ENCODE measurements at regions not wholly inside any gene's neighbourhood (a gene's known extent, or its start where the extent isn't known, plus 50 kb on each side); places are given as distances from the start of the nearest gene placed in this dataset.

DNA sequence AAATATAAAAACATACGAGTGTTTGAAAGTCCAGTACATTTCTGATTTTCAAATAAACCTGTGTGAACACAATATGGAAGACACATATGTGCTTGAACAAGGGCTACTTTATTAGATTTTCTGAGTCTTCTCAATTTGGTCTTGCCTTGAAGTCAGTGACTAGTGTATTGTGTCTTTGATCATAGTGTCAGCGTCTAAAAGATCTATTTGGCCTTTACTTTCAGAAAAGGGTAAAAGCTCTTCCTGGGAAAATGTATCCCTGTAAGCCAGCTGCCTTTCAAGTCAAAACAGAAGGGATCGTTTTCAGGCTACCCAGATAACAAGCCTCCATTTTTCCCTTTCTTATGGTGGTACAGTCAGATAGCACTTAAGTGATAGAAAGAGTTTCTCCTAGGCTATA is 471.9 kb downstream of the CMPK2 start:
- no peak overlapping the region for H3K9ac ChIP-seq
- H3K27me3 ChIP-seq = no peaks in the 10 kb centered on the region
- H3K4me1 ChIP-seq = no peaks in the 10 kb centered on the region
- no peak for DNase-seq (ENCODE audit: low spot score)
- H3K4me3 Mint-ChIP-seq = no peak overlapping the region
- H3K36me3 Mint-ChIP-seq = no peaks in the 10 kb centered on the region
- no peak overlapping the region for H3K27ac Mint-ChIP-seq
- H3F3A ChIP-seq (ENCODE audit: low read depth) = no peaks in the 10 kb centered on the region
- H3K9me3 ChIP-seq (ENCODE audit: low read depth) = no peaks in the 10 kb centered on the region
- no peak overlapping the region for H3K27ac ChIP-seq
- H3K4me3 ChIP-seq = no peak overlapping the region
- H3K4me1 Mint-ChIP-seq = peaks cover 6% of the 10 kb centered on the region
- peaks cover 9% of the 10 kb centered on the region for H3K27me3 Mint-ChIP-seq (ENCODE audit: insufficient read depth, low read depth)
- no peaks in the 10 kb centered on the region for H3K79me2 ChIP-seq (ENCODE audit: low read depth)
- TF ChIP-seq EZH2 (IDR thresholded peaks at IDR 0.05) (no peak), CTCF (IDR thresholded peaks at IDR 0.05) (no peak), EZH2phosphoT487 (IDR thresholded peaks at IDR 0.05) (no peak)
- H2AFZ ChIP-seq (replicated peaks) = peak overlapping the region; percentile 3
- no peaks in the 10 kb centered on the region for H3K36me3 ChIP-seq
- peaks cover 9% of the 10 kb centered on the region for H3K9me3 Mint-ChIP-seq
- no peaks in the 10 kb centered on the region for H4K20me1 ChIP-seq (ENCODE audit: low read depth)
- no peak overlapping the region for H3K4me2 ChIP-seq

DNA sequence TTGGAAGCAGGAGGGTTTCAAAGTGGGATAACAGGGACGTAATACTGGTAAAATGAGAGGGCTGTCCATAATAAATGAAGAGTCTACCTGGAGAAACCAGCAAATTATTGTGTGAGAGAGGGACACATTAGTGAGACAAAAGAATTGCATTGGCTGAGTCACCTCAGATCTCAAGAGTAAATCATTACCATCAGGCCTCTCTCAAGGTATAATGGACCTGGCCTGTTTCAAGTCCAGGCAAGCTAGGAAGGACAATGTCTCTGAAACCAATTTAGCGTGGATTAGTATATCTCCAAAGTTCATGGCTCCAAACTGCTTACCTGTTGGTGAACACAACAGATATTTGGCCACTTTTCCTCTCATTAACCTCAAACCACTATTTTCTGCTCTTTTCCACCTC is 471.4 kb downstream of the CMPK2 start:
- H3K27ac ChIP-seq = no peak overlapping the region
- H3K36me3 ChIP-seq = no peaks in the 10 kb centered on the region
- no peak for DNase-seq (ENCODE audit: low spot score)
- H3K9me3 ChIP-seq (ENCODE audit: low read depth) = no peaks in the 10 kb centered on the region
- Mint-ChIP-seq H3K36me3 (no peaks in the 10 kb centered on the region), H3K4me3 (no peak overlapping the region), H3K4me1 (peaks cover 6% of the 10 kb centered on the region), H3K9me3 (peaks cover 9% of the 10 kb centered on the region), H3K27ac (no peak overlapping the region), H3K27me3 (ENCODE audit: insufficient read depth, low read depth) (peaks cover 9% of the 10 kb centered on the region)
- no peak overlapping the region for H3K9ac ChIP-seq
- H2AFZ ChIP-seq (replicated peaks) = peak overlapping the region; percentile 3
- TF ChIP-seq EZH2phosphoT487 (IDR thresholded peaks at IDR 0.05) (no peak), CTCF (IDR thresholded peaks at IDR 0.05) (no peak), EZH2 (IDR thresholded peaks at IDR 0.05) (no peak)
- no peaks in the 10 kb centered on the region for H3K4me1 ChIP-seq
- no peak overlapping the region for H3K4me3 ChIP-seq
- no peaks in the 10 kb centered on the region for H3F3A ChIP-seq (ENCODE audit: low read depth)
- no peaks in the 10 kb centered on the region for H3K79me2 ChIP-seq (ENCODE audit: low read depth)
- no peak overlapping the region for H3K4me2 ChIP-seq
- H3K27me3 ChIP-seq = no peaks in the 10 kb centered on the region
- no peaks in the 10 kb centered on the region for H4K20me1 ChIP-seq (ENCODE audit: low read depth)

GRCh38 chr2:6398421-6398820 is 467.3 kb downstream of the CMPK2 start:
- DNase-seq (ENCODE audit: low spot score) = no peak
- Histone ChIP-seq H4K20me1 (ENCODE audit: low read depth) (no peaks in the 10 kb centered on the region), H3F3A (ENCODE audit: low read depth) (no peaks in the 10 kb centered on the region), H3K79me2 (ENCODE audit: low read depth) (no peaks in the 10 kb centered on the region), H3K4me1 (no peaks in the 10 kb centered on the region), H3K36me3 (no peaks in the 10 kb centered on the region), H3K9me3 (ENCODE audit: low read depth) (no peaks in the 10 kb centered on the region), H3K4me3 (no peak overlapping the region), H2AFZ (replicated peaks) (no peak overlapping the region), H3K9ac (no peak overlapping the region), H3K27me3 (no peaks in the 10 kb centered on the region), H3K4me2 (no peak overlapping the region), H3K27ac (no peak overlapping the region)
- H3K27ac Mint-ChIP-seq = no peak overlapping the region
- no peak for TF ChIP-seq EZH2 (IDR thresholded peaks at IDR 0.05)
- TF ChIP-seq EZH2phosphoT487 (IDR thresholded peaks at IDR 0.05) = no peak
- TF ChIP-seq CTCF (IDR thresholded peaks at IDR 0.05) = no peak
- no peak overlapping the region for H3K4me3 Mint-ChIP-seq
- H3K9me3 Mint-ChIP-seq = peaks cover 6% of the 10 kb centered on the region
- H3K4me1 Mint-ChIP-seq = no peaks in the 10 kb centered on the region
- peaks cover 5% of the 10 kb centered on the region for H3K27me3 Mint-ChIP-seq (ENCODE audit: insufficient read depth, low read depth)
- H3K36me3 Mint-ChIP-seq = no peaks in the 10 kb centered on the region

GRCh38 chr2:6401301-6401700 is 464.4 kb downstream of the CMPK2 start:
- Mint-ChIP-seq H3K27ac (no peak overlapping the region), H3K36me3 (no peaks in the 10 kb centered on the region)
- no peak for DNase-seq (ENCODE audit: low spot score)

More at GRCh38 chr2:6401301-6401700, 464.4 kb downstream of the CMPK2 start:
- no peaks in the 10 kb centered on the region for H3K4me1 ChIP-seq
- H3K4me1 Mint-ChIP-seq = no peaks in the 10 kb centered on the region
- H3K9me3 ChIP-seq (ENCODE audit: low read depth) = no peaks in the 10 kb centered on the region
- no peaks in the 10 kb centered on the region for H3K27me3 ChIP-seq
- H3K4me2 ChIP-seq = no peak overlapping the region
- no peak overlapping the region for H3K27ac ChIP-seq
- no peak overlapping the region for H3K4me3 ChIP-seq
- H3K4me3 Mint-ChIP-seq = no peak overlapping the region
- TF ChIP-seq EZH2 (IDR thresholded peaks at IDR 0.05) = no peak
- no peak for TF ChIP-seq EZH2phosphoT487 (IDR thresholded peaks at IDR 0.05)
- no peak for TF ChIP-seq CTCF (IDR thresholded peaks at IDR 0.05)
- peaks cover 9% of the 10 kb centered on the region for H3K9me3 Mint-ChIP-seq
- H2AFZ ChIP-seq (replicated peaks) = no peak overlapping the region
- H3F3A ChIP-seq (ENCODE audit: low read depth) = no peaks in the 10 kb centered on the region
- H4K20me1 ChIP-seq (ENCODE audit: low read depth) = no peaks in the 10 kb centered on the region
- peaks cover 2% of the 10 kb centered on the region for H3K27me3 Mint-ChIP-seq (ENCODE audit: insufficient read depth, low read depth)
- H3K79me2 ChIP-seq (ENCODE audit: low read depth) = no peaks in the 10 kb centered on the region
- H3K9ac ChIP-seq = no peak overlapping the region
- no peaks in the 10 kb centered on the region for H3K36me3 ChIP-seq

All from neural progenitor cell (in vitro differentiated cells).